ENCODE measurements at regions not wholly inside any gene's neighbourhood (a gene's known extent, or its start where the extent isn't known, plus 50 kb on each side); places are given as distances from the start of the nearest gene placed in this dataset.
A peak's percentile ranks its signal among the peaks of the same experiment; 100 is the strongest.

DNA sequence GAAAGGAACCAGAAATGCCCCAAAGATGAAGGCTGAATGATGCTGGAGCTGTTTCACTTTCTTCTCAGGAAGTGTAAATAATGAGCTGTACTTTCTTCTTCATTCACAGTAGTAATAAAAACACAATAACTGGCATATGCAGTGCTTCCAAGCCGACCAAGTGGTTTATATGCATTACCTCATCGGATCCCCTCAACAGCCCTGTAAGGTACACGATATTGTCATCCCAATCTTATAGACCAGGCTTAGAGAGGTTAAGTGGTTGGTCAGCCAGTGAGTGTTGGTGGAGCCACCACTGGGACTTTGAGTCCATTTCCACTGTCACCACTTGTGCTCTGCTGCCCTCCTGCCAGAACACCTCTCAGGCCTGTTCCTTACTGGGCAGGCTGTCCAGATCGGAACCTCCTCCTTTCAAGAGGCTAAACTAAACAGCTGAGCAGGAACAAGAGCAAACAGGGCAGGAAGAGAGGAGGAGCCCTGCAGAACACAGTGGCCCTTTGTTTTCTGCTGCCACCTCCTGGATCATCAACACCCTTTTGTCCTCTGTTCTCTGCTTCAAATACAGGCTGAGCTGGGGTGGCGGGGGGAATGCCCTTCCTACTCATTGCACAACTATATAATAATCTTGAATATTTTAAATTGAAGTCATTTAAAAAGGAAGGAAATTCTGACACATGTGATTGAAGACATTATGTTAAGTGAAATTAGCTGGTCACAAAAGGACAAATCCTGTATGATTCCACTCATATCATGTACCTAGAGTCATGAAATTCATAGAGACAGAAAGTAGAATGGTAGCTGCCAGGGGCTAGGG lies 112.5 kb upstream of the ATP6AP2 start (continued):
- TF ChIP-seq, protein P1, sequence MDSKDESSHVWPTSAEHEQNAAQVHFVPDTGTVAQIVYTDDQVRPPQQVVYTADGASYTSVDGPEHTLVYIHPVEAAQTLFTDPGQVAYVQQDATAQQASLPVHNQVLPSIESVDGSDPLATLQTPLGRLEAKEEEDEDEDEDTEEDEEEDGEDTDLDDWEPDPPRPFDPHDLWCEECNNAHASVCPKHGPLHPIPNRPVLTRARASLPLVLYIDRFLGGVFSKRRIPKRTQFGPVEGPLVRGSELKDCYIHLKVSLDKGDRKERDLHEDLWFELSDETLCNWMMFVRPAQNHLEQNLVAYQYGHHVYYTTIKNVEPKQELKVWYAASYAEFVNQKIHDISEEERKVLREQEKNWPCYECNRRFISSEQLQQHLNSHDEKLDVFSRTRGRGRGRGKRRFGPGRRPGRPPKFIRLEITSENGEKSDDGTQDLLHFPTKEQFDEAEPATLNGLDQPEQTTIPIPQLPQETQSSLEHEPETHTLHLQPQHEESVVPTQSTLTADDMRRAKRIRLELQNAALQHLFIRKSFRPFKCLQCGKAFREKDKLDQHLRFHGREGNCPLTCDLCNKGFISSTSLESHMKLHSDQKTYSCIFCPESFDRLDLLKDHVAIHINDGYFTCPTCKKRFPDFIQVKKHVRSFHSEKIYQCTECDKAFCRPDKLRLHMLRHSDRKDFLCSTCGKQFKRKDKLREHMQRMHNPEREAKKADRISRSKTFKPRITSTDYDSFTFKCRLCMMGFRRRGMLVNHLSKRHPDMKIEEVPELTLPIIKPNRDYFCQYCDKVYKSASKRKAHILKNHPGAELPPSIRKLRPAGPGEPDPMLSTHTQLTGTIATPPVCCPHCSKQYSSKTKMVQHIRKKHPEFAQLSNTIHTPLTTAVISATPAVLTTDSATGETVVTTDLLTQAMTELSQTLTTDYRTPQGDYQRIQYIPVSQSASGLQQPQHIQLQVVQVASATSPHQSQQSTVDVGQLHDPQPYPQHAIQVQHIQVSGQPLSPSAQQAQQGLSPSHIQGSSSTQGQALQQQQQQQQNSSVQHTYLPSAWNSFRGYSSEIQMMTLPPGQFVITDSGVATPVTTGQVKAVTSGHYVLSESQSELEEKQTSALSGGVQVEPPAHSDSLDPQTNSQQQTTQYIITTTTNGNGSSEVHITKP (CRISPR knock-in tag; IDR thresholded peaks at IDR 0.05; ENCODE audit: low read depth): 0 out of 2 replicates have a peak, but pooled peaks have one; percentile 35
- TF ChIP-seq, protein P2, sequence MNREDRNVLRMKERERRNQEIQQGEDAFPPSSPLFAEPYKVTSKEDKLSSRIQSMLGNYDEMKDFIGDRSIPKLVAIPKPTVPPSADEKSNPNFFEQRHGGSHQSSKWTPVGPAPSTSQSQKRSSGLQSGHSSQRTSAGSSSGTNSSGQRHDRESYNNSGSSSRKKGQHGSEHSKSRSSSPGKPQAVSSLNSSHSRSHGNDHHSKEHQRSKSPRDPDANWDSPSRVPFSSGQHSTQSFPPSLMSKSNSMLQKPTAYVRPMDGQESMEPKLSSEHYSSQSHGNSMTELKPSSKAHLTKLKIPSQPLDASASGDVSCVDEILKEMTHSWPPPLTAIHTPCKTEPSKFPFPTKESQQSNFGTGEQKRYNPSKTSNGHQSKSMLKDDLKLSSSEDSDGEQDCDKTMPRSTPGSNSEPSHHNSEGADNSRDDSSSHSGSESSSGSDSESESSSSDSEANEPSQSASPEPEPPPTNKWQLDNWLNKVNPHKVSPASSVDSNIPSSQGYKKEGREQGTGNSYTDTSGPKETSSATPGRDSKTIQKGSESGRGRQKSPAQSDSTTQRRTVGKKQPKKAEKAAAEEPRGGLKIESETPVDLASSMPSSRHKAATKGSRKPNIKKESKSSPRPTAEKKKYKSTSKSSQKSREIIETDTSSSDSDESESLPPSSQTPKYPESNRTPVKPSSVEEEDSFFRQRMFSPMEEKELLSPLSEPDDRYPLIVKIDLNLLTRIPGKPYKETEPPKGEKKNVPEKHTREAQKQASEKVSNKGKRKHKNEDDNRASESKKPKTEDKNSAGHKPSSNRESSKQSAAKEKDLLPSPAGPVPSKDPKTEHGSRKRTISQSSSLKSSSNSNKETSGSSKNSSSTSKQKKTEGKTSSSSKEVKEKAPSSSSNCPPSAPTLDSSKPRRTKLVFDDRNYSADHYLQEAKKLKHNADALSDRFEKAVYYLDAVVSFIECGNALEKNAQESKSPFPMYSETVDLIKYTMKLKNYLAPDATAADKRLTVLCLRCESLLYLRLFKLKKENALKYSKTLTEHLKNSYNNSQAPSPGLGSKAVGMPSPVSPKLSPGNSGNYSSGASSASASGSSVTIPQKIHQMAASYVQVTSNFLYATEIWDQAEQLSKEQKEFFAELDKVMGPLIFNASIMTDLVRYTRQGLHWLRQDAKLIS (CRISPR knock-in tag; IDR thresholded peaks at IDR 0.05): no peak
- TF ChIP-seq HOXA3 (CRISPR knock-in tag; IDR thresholded peaks at IDR 0.05) (peak; percentile 23; the same call in 1 of the 2 replicates), ZNF788 (CRISPR knock-in tag; IDR thresholded peaks at IDR 0.05; ENCODE audit: borderline replicate concordance) (no peak), ZNF7 (CRISPR knock-in tag; IDR thresholded peaks at IDR 0.05) (peak; percentile 91), SMC3 (IDR thresholded peaks at IDR 0.05; ENCODE audit: low read length) (peak; percentile 61; the same call in 1 of the 2 replicates), SP140L (CRISPR knock-in tag; IDR thresholded peaks at IDR 0.05; ENCODE audit: borderline replicate concordance) (no peak), FOSL2 (CRISPR knock-in tag; IDR thresholded peaks at IDR 0.05) (peak; percentile 19; the same call in 1 of the 2 replicates), POGZ (CRISPR knock-in tag; IDR thresholded peaks at IDR 0.05) (peak; percentile 20; the same call in 1 of the 2 replicates), CREM (IDR thresholded peaks at IDR 0.05) (0 out of 2 replicates have a peak, but pooled peaks have one; percentile 16), CREM (CRISPR knock-in tag; IDR thresholded peaks at IDR 0.05) (no peak), NONO (IDR thresholded peaks at IDR 0.05) (no peak), NONO (CRISPR knock-in tag; conservative IDR thresholded peaks at IDR 0.05) (0 out of 2 replicates have a peak, but pooled peaks have one; percentile 31), FOXA3 (CRISPR knock-in tag; IDR thresholded peaks at IDR 0.05) (peak; percentile 28; the same call in 1 of the 2 replicates)
- TF ChIP-seq, protein P3, sequence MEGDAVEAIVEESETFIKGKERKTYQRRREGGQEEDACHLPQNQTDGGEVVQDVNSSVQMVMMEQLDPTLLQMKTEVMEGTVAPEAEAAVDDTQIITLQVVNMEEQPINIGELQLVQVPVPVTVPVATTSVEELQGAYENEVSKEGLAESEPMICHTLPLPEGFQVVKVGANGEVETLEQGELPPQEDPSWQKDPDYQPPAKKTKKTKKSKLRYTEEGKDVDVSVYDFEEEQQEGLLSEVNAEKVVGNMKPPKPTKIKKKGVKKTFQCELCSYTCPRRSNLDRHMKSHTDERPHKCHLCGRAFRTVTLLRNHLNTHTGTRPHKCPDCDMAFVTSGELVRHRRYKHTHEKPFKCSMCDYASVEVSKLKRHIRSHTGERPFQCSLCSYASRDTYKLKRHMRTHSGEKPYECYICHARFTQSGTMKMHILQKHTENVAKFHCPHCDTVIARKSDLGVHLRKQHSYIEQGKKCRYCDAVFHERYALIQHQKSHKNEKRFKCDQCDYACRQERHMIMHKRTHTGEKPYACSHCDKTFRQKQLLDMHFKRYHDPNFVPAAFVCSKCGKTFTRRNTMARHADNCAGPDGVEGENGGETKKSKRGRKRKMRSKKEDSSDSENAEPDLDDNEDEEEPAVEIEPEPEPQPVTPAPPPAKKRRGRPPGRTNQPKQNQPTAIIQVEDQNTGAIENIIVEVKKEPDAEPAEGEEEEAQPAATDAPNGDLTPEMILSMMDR (CRISPR knock-in tag; IDR thresholded peaks at IDR 0.05): peak; percentile 77

Measured in HepG2 (cell line).